HepG2 (cell line): ENCODE measurements at regions not wholly inside any gene's neighbourhood (a gene's known extent, or its start where the extent isn't known, plus 50 kb on each side); places are given as distances from the start of the nearest gene placed in this dataset.

Source experiments
- AGO1 ChIP-seq: fragments of 200-400 bp; formaldehyde crosslinking; IDR thresholded peaks from 2 replicates; pipeline ENCODE4 v1.6.1; 2017; ENCODE audit warnings: mild to moderate bottlenecking, low read depth, low read length, moderate library complexity; ENCODE audit not compliant: poor library complexity, severe bottlenecking
- ARNT ChIP-seq: fragments of 450-650 bp; IDR thresholded peaks from 2 replicates; pipeline ENCODE4 v1.6.1; 2017
- DBP ChIP-seq: sonication (generic); formaldehyde crosslinking; IDR thresholded peaks from 2 replicates; pipeline ENCODE4 v1.4.0; 2020; ENCODE audit warnings: missing genetic modification reagents; ENCODE audit errors: not compliant biosample characterization
- EEA1 ChIP-seq: sonication (generic); formaldehyde crosslinking; IDR thresholded peaks from 2 replicates; pipeline ENCODE4 v1.5.1; 2020; ENCODE audit warnings: mild to moderate bottlenecking, missing genetic modification reagents, borderline replicate concordance
- ELK4 ChIP-seq: sonication (generic); formaldehyde crosslinking; IDR thresholded peaks from 2 replicates; pipeline ENCODE4 v1.9.0; 2021; ENCODE audit warnings: missing genetic modification reagents, borderline replicate concordance
- GLI4 ChIP-seq: sonication (generic); formaldehyde crosslinking; IDR thresholded peaks from 2 replicates; pipeline ENCODE4 v1.5.1; 2020; ENCODE audit warnings: missing genetic modification reagents, mild to moderate bottlenecking, moderate library complexity, borderline replicate concordance
- GTF3A ChIP-seq: sonication (generic); formaldehyde crosslinking; conservative IDR thresholded peaks from 2 replicates; pipeline ENCODE4 v1.4.0; 2020; ENCODE audit warnings: mild to moderate bottlenecking, missing genetic modification reagents
- GZF1 ChIP-seq: sonication (generic); formaldehyde crosslinking; IDR thresholded peaks from 2 replicates; pipeline ENCODE4 v1.5.1; 2020; ENCODE audit warnings: mild to moderate bottlenecking, missing genetic modification reagents
- KLF11 ChIP-seq: IDR thresholded peaks from 2 replicates; pipeline ENCODE4 v1.6.1; 2016; ENCODE audit warnings: missing compliant biosample characterization
- MED8 ChIP-seq: sonication (generic); formaldehyde crosslinking; IDR thresholded peaks from 2 replicates; pipeline ENCODE4 v1.8.1; 2023; ENCODE audit warnings: mild to moderate bottlenecking, missing genetic modification reagents; ENCODE audit not compliant: insufficient replicate concordance
- NFKBIZ ChIP-seq: IDR thresholded peaks from 2 replicates; pipeline ENCODE4 v1.6.1; 2018; ENCODE audit warnings: missing genetic modification reagents, missing compliant biosample characterization
- NR0B2 ChIP-seq: sonication (generic); formaldehyde crosslinking; IDR thresholded peaks from 2 replicates; pipeline ENCODE4 v1.4.0; 2020; ENCODE audit warnings: mild to moderate bottlenecking, missing genetic modification reagents
- PHF8 ChIP-seq: sonication (generic); formaldehyde crosslinking; IDR thresholded peaks from 2 replicates; pipeline ENCODE4 v1.5.0; 2020; ENCODE audit warnings: missing genetic modification reagents
- PREB ChIP-seq: sonication (generic); formaldehyde crosslinking; IDR thresholded peaks from 2 replicates; pipeline ENCODE4 v1.4.0; 2020; ENCODE audit warnings: missing genetic modification reagents
- RFX5 ChIP-seq: IDR thresholded peaks from 2 replicates; pipeline ENCODE4 v1.6.1; 2011; ENCODE audit warnings: low read depth, low read length, improper control_type of control experiment
- RXRA ChIP-seq: sonication (generic); formaldehyde crosslinking; IDR thresholded peaks from 2 replicates; pipeline ENCODE4 v1.5.1; 2020; ENCODE audit warnings: missing genetic modification reagents
- SALL1 ChIP-seq: sonication (generic); formaldehyde crosslinking; IDR thresholded peaks from 2 replicates; pipeline ENCODE4 v1.8.0; 2022; ENCODE audit warnings: mild to moderate bottlenecking, missing genetic modification reagents
- SOX5 ChIP-seq: IDR thresholded peaks from 2 replicates; pipeline ENCODE4 v1.6.1; 2016; ENCODE audit warnings: borderline replicate concordance
- SP2 ChIP-seq: sonication (generic); formaldehyde crosslinking; IDR thresholded peaks from 2 replicates; pipeline ENCODE4 v1.5.1; 2020; ENCODE audit warnings: mild to moderate bottlenecking, missing genetic modification reagents
- STAT5B ChIP-seq: sonication (generic); formaldehyde crosslinking; IDR thresholded peaks from 2 replicates; pipeline ENCODE4 v1.4.0; 2020; ENCODE audit warnings: missing genetic modification reagents
- TBX3 ChIP-seq: fragments of 450-650 bp; IDR thresholded peaks from 2 replicates; pipeline ENCODE4 v1.6.1; 2017; ENCODE audit warnings: antibody characterized with exemption, mild to moderate bottlenecking, inconsistent platforms, borderline replicate concordance
- THAP11 ChIP-seq: IDR thresholded peaks from 2 replicates; pipeline ENCODE4 v1.6.1; 2016; ENCODE audit warnings: missing biosample characterization, missing genetic modification reagents
- ZBTB20 ChIP-seq: sonication (generic); formaldehyde crosslinking; IDR thresholded peaks from 2 replicates; pipeline ENCODE4 v1.8.1; 2023; ENCODE audit warnings: missing genetic modification reagents, low read depth, mild to moderate bottlenecking, borderline replicate concordance
- ZBTB38 ChIP-seq: sonication (generic); formaldehyde crosslinking; IDR thresholded peaks from 2 replicates; pipeline ENCODE4 v1.5.1; 2020; ENCODE audit warnings: mild to moderate bottlenecking, missing genetic modification reagents
- ZNF20 ChIP-seq: sonication (generic); formaldehyde crosslinking; IDR thresholded peaks from 2 replicates; pipeline ENCODE4 v1.4.0; 2020; ENCODE audit warnings: mild to moderate bottlenecking, moderate library complexity, missing genetic modification reagents
- ZNF329 ChIP-seq: sonication (generic); formaldehyde crosslinking; IDR thresholded peaks from 2 replicates; pipeline ENCODE4 v1.9.0; 2021; ENCODE audit warnings: low read depth, mild to moderate bottlenecking, missing genetic modification reagents
- ZNF382 ChIP-seq: sonication (generic); formaldehyde crosslinking; IDR thresholded peaks from 2 replicates; pipeline ENCODE4 v1.5.0; 2020; ENCODE audit warnings: missing genetic modification reagents, mild to moderate bottlenecking, borderline replicate concordance
- ZNF44 ChIP-seq: sonication (generic); formaldehyde crosslinking; IDR thresholded peaks from 2 replicates; pipeline ENCODE4 v1.5.1; 2020; ENCODE audit warnings: mild to moderate bottlenecking, missing genetic modification reagents
- ZNF570 ChIP-seq: sonication (generic); formaldehyde crosslinking; IDR thresholded peaks from 2 replicates; pipeline ENCODE4 v1.4.0; 2020; ENCODE audit warnings: mild to moderate bottlenecking, missing genetic modification reagents, borderline replicate concordance

- TF ChIP-seq DBP (CRISPR knock-in tag) (no peak), ZNF20 (CRISPR knock-in tag) (no peak), THAP11 (CRISPR knock-in tag) (peak; percentile 49), GZF1 (CRISPR knock-in tag) (no peak), RFX5 (peak; percentile 73), SALL1 (peak; percentile 98), ZNF329 (CRISPR knock-in tag) (no peak), PREB (CRISPR knock-in tag) (no peak), ZBTB38 (CRISPR knock-in tag) (peak; percentile 63), SP2 (CRISPR knock-in tag) (no peak), TBX3 (peak; percentile 77), KLF11 (no peak), ZNF44 (CRISPR knock-in tag) (no peak), ZNF570 (CRISPR knock-in tag) (no peak), NFKBIZ (CRISPR knock-in tag) (no peak), RXRA (CRISPR knock-in tag) (peak; percentile 92), STAT5B (CRISPR knock-in tag) (no peak), PHF8 (CRISPR knock-in tag) (peak; percentile 40; the same call in 1 of the 2 replicates), GTF3A (CRISPR knock-in tag) (no peak), NR0B2 (CRISPR knock-in tag) (no peak), GLI4 (CRISPR knock-in tag) (no peak), AGO1 (no peak), SOX5 (CRISPR knock-in tag) (peak; percentile 92), ZBTB20 (CRISPR knock-in tag) (no peak), EEA1 (CRISPR knock-in tag) (no peak), ARNT (no peak), MED8 (CRISPR knock-in tag) (no peak), ZNF382 (no peak), ELK4 (CRISPR knock-in tag) (no peak)
These were observed 57.5 kb upstream of the LMCD1 start (continued) for GRCh38 chr3:8443829-8444791.
